H1 (cell line): ENCODE measurements at regions not wholly inside any gene's neighbourhood (a gene's known extent, or its start where the extent isn't known, plus 50 kb on each side); places are given as distances from the start of the nearest gene placed in this dataset.

Experiments used
- EP300 ChIP-seq, 2 experiments: IDR thresholded peaks; 1 replicate in 1 of 2; 2 replicates in 1 of 2; pipeline ENCODE4 v1.6.1; 2011 to 2012; ENCODE audit warnings: low read depth in 2 of 2, low read length in 2 of 2, mild to moderate bottlenecking in 2 of 2, borderline replicate concordance in 1 of 2, inconsistent platforms in 1 of 2, moderate library complexity in 1 of 2
- SP4 ChIP-seq: IDR thresholded peaks from 2 replicates; pipeline ENCODE4 v1.6.1; 2012; ENCODE audit warnings: low read length, inconsistent platforms
- TBP ChIP-seq: IDR thresholded peaks from 2 replicates; pipeline ENCODE4 v1.6.1; 2011; ENCODE audit warnings: low read depth, low read length, improper control_type of control experiment
- TF ChIP-seq, protein P1 (sequence below): fragments of 300-600 bp; sonication (generic); IDR thresholded peaks from 2 replicates; pipeline ENCODE4 v1.7.1; 2012; ENCODE audit warnings: low read length, moderate library complexity, mild to moderate bottlenecking, inconsistent platforms; ENCODE audit not compliant: insufficient replicate concordance

GRCh38 chr3:137249311-137249940 lies 291.6 kb downstream of the IL20RB start (continued):
- TF ChIP-seq TBP = no peak
- no peak for TF ChIP-seq EP300 (IDR thresholded peaks at IDR 0.05; ENCODE audit: borderline replicate concordance in 1 of 2, low read depth in 2 of 2, low read length in 2 of 2)
- TF ChIP-seq SP4 = no peak
- TF ChIP-seq, protein P1, sequence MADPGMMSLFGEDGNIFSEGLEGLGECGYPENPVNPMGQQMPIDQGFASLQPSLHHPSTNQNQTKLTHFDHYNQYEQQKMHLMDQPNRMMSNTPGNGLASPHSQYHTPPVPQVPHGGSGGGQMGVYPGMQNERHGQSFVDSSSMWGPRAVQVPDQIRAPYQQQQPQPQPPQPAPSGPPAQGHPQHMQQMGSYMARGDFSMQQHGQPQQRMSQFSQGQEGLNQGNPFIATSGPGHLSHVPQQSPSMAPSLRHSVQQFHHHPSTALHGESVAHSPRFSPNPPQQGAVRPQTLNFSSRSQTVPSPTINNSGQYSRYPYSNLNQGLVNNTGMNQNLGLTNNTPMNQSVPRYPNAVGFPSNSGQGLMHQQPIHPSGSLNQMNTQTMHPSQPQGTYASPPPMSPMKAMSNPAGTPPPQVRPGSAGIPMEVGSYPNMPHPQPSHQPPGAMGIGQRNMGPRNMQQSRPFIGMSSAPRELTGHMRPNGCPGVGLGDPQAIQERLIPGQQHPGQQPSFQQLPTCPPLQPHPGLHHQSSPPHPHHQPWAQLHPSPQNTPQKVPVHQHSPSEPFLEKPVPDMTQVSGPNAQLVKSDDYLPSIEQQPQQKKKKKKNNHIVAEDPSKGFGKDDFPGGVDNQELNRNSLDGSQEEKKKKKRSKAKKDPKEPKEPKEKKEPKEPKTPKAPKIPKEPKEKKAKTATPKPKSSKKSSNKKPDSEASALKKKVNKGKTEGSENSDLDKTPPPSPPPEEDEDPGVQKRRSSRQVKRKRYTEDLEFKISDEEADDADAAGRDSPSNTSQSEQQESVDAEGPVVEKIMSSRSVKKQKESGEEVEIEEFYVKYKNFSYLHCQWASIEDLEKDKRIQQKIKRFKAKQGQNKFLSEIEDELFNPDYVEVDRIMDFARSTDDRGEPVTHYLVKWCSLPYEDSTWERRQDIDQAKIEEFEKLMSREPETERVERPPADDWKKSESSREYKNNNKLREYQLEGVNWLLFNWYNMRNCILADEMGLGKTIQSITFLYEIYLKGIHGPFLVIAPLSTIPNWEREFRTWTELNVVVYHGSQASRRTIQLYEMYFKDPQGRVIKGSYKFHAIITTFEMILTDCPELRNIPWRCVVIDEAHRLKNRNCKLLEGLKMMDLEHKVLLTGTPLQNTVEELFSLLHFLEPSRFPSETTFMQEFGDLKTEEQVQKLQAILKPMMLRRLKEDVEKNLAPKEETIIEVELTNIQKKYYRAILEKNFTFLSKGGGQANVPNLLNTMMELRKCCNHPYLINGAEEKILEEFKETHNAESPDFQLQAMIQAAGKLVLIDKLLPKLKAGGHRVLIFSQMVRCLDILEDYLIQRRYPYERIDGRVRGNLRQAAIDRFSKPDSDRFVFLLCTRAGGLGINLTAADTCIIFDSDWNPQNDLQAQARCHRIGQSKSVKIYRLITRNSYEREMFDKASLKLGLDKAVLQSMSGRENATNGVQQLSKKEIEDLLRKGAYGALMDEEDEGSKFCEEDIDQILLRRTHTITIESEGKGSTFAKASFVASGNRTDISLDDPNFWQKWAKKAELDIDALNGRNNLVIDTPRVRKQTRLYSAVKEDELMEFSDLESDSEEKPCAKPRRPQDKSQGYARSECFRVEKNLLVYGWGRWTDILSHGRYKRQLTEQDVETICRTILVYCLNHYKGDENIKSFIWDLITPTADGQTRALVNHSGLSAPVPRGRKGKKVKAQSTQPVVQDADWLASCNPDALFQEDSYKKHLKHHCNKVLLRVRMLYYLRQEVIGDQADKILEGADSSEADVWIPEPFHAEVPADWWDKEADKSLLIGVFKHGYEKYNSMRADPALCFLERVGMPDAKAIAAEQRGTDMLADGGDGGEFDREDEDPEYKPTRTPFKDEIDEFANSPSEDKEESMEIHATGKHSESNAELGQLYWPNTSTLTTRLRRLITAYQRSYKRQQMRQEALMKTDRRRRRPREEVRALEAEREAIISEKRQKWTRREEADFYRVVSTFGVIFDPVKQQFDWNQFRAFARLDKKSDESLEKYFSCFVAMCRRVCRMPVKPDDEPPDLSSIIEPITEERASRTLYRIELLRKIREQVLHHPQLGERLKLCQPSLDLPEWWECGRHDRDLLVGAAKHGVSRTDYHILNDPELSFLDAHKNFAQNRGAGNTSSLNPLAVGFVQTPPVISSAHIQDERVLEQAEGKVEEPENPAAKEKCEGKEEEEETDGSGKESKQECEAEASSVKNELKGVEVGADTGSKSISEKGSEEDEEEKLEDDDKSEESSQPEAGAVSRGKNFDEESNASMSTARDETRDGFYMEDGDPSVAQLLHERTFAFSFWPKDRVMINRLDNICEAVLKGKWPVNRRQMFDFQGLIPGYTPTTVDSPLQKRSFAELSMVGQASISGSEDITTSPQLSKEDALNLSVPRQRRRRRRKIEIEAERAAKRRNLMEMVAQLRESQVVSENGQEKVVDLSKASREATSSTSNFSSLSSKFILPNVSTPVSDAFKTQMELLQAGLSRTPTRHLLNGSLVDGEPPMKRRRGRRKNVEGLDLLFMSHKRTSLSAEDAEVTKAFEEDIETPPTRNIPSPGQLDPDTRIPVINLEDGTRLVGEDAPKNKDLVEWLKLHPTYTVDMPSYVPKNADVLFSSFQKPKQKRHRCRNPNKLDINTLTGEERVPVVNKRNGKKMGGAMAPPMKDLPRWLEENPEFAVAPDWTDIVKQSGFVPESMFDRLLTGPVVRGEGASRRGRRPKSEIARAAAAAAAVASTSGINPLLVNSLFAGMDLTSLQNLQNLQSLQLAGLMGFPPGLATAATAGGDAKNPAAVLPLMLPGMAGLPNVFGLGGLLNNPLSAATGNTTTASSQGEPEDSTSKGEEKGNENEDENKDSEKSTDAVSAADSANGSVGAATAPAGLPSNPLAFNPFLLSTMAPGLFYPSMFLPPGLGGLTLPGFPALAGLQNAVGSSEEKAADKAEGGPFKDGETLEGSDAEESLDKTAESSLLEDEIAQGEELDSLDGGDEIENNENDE = no peak
